IMR-90 (cell line): ENCODE measurements at regions not wholly inside any gene's neighbourhood (a gene's known extent, or its start where the extent isn't known, plus 50 kb on each side); places are given as distances from the start of the nearest gene placed in this dataset.

ENCODE experiments used
- ATAC-seq: fragments of 200-7000 bp; cut with Tn5 transposase; 2 replicates; pipeline ENCODE4 v1.9.1; 2020; ENCODE audit warnings: low read depth, mild to moderate bottlenecking, moderate library complexity
- BruUV-seq: library from RNA; stranded (reverse); fragments of 400-500 nt; replicated peaks from 2 replicates; lab custom pipeline; 2021; lab: Mats Ljungman, UMichigan
- CTCF ChIA-PET: fragments of 300-600 bp; formaldehyde crosslinking; extraction: SDS; loops from one replicate; lab custom pipeline; 2021; ENCODE audit warnings: antibody characterized with exemption; lab: Yijun Ruan, JAX
- POLR2A ChIA-PET: fragments of 300-600 bp; sonication (Branson Sonifier 250); formaldehyde crosslinking; loops from one replicate; lab custom pipeline; 2022; ENCODE audit warnings: antibody characterized with exemption; ENCODE audit not compliant: unreplicated experiment; lab: Charles Lee
- DNase-seq: peaks from one replicate; pipeline ENCODE4 v3.0.0; 2013
- H2AFZ ChIP-seq: replicated peaks from 2 replicates; pipeline ENCODE3; 2013; ENCODE audit warnings: low read length, mild to moderate bottlenecking; ENCODE audit not compliant: poor library complexity
- H2AK5ac ChIP-seq: 2 replicates; pipeline ENCODE4 v1.6.1; 2013; ENCODE audit warnings: low read depth, low read length, inconsistent platforms
- H2AK9ac ChIP-seq: replicated peaks from 2 replicates; pipeline ENCODE3; 2013; ENCODE audit warnings: mild to moderate bottlenecking, low read depth, low read length, moderate library complexity; ENCODE audit not compliant: poor library complexity
- H2BK120ac ChIP-seq: 2 replicates; pipeline ENCODE4 v1.6.1; 2013; ENCODE audit warnings: low read depth, low read length, inconsistent platforms
- H2BK15ac ChIP-seq: 3 replicates; pipeline ENCODE4 v1.6.1; 2013; ENCODE audit warnings: low read depth, low read length, inconsistent platforms
- H2BK20ac ChIP-seq: 2 replicates; pipeline ENCODE4 v1.6.1; 2013; ENCODE audit warnings: low read depth, mild to moderate bottlenecking, inconsistent platforms, low read length, moderate library complexity
- H2BK5ac ChIP-seq: 2 replicates; pipeline ENCODE4 v1.6.1; 2013; ENCODE audit warnings: mild to moderate bottlenecking, low read depth, low read length, inconsistent platforms; ENCODE audit not compliant: poor library complexity, severe bottlenecking
- H3K14ac ChIP-seq: replicated peaks from 2 replicates; pipeline ENCODE4 v1.6.1; 2013; ENCODE audit warnings: low read depth, low read length, inconsistent platforms
- H3K18ac ChIP-seq: 2 replicates; pipeline ENCODE4 v1.6.1; 2013; ENCODE audit warnings: low read depth, low read length, control low read depth
- H3K23ac ChIP-seq: 2 replicates; pipeline ENCODE4 v1.6.1; 2013; ENCODE audit warnings: low read depth, low read length, inconsistent platforms
- H3K27ac ChIP-seq: 2 replicates; pipeline ENCODE4 v1.5.1; 2013; ENCODE audit warnings: mild to moderate bottlenecking, control low read depth, low read length; ENCODE audit not compliant: insufficient read depth
- H3K27me3 ChIP-seq: 2 replicates; pipeline ENCODE4 v1.6.1; 2013; ENCODE audit warnings: low read length; ENCODE audit not compliant: control insufficient read depth, insufficient read depth
- H3K36me3 ChIP-seq: 2 replicates; pipeline ENCODE4 v1.6.1; 2013; ENCODE audit warnings: low read length, mixed read lengths; ENCODE audit not compliant: control insufficient read depth, insufficient read depth
- H3K4ac ChIP-seq: 2 replicates; pipeline ENCODE4 v1.6.1; 2013; ENCODE audit warnings: low read depth, low read length, inconsistent platforms
- H3K4me1 ChIP-seq: 2 replicates; pipeline ENCODE4 v1.6.1; 2013; ENCODE audit warnings: low read length, mixed read lengths; ENCODE audit not compliant: control insufficient read depth, insufficient read depth
- H3K4me2 ChIP-seq: 2 replicates; pipeline ENCODE4 v1.6.1; 2013; ENCODE audit warnings: low read depth, mild to moderate bottlenecking, control low read depth, low read length, moderate library complexity
- H3K4me3 ChIP-seq: 2 replicates; pipeline ENCODE4 v1.5.1; 2013; ENCODE audit warnings: low read depth, mild to moderate bottlenecking, control low read depth, low read length, moderate library complexity; ENCODE audit not compliant: insufficient read depth
- H3K56ac ChIP-seq: 2 replicates; pipeline ENCODE4 v1.6.1; 2013; ENCODE audit warnings: low read length, inconsistent platforms; ENCODE audit not compliant: insufficient read depth; ENCODE audit errors: extremely low read depth
- H3K79me1 ChIP-seq, 2 experiments: 2 replicates each; pipeline ENCODE4 v1.6.1; 2013; ENCODE audit warnings: low read length in 2 of 2, inconsistent platforms in 1 of 2, low read depth in 1 of 2
- H3K9ac ChIP-seq: 2 replicates; pipeline ENCODE4 v1.6.1; 2013; ENCODE audit warnings: low read depth, low read length, control low read depth
- H3K9me1 ChIP-seq: 2 replicates; pipeline ENCODE4 v1.6.1; 2013; ENCODE audit warnings: low read length, inconsistent platforms; ENCODE audit not compliant: insufficient read depth
- H3K9me3 ChIP-seq: 2 replicates; pipeline ENCODE4 v1.6.1; 2013; ENCODE audit warnings: low read length; ENCODE audit not compliant: control insufficient read depth, insufficient read depth
- H4K20me1 ChIP-seq: 2 replicates; pipeline ENCODE4 v1.6.1; 2013; ENCODE audit warnings: low read length, inconsistent platforms; ENCODE audit not compliant: insufficient read depth
- H4K5ac ChIP-seq: 2 replicates; pipeline ENCODE4 v1.6.1; 2013; ENCODE audit warnings: mild to moderate bottlenecking, low read depth, low read length, control low read depth
- H4K8ac ChIP-seq, 2 experiments: 2 replicates each; pipeline ENCODE4 v1.6.1; 2013; ENCODE audit warnings: low read depth in 2 of 2, low read length in 2 of 2, control low read depth in 1 of 2, inconsistent platforms in 1 of 2
- H4K91ac ChIP-seq: 2 replicates; pipeline ENCODE4 v1.6.1; 2013; ENCODE audit warnings: low read depth, low read length, inconsistent platforms; ENCODE audit not compliant: insufficient read depth
- CTCF ChIP-seq: conservative IDR thresholded peaks from 2 replicates; pipeline ENCODE4 v1.5.1; 2012; ENCODE audit warnings: mild to moderate bottlenecking, low read depth, low read length, improper control_type of control experiment
- FOS ChIP-seq: fragments of 150-350 bp; IDR thresholded peaks from 2 replicates; pipeline ENCODE4 v1.6.1; 2016; ENCODE audit warnings: low read depth, low read length
- MAFK ChIP-seq: IDR thresholded peaks from 2 replicates; pipeline ENCODE4 v1.6.1; 2012; ENCODE audit warnings: low read depth, low read length, improper control_type of control experiment
- MAZ ChIP-seq: IDR thresholded peaks from 2 replicates; pipeline ENCODE4 v1.6.1; 2012; ENCODE audit warnings: low read depth, mild to moderate bottlenecking, low read length, improper control_type of control experiment, moderate library complexity, borderline replicate concordance
- MXI1 ChIP-seq: IDR thresholded peaks from 2 replicates; pipeline ENCODE4 v1.6.1; 2012; ENCODE audit warnings: low read depth, mild to moderate bottlenecking, low read length, moderate library complexity, borderline replicate concordance
- NFE2L2 ChIP-seq: fragments of 150-350 bp; IDR thresholded peaks from 2 replicates; pipeline ENCODE4 v1.6.1; 2016; ENCODE audit warnings: low read depth, mild to moderate bottlenecking, low read length
- RAD21 ChIP-seq: IDR thresholded peaks from 2 replicates; pipeline ENCODE4 v1.6.1; 2012; ENCODE audit warnings: low read length, improper control_type of control experiment
- RFX5 ChIP-seq: IDR thresholded peaks from 2 replicates; pipeline ENCODE4 v1.8.0; 2012; ENCODE audit warnings: low read depth, mild to moderate bottlenecking, low read length, moderate library complexity
- dilution Hi-C: fragments of 300-500 bp; cut with HindIII; formaldehyde crosslinking; loops from one replicate; pipeline ENCODE4 v1.14.3; 2018; ENCODE audit warnings: low sequenced_read_pairs; ENCODE audit not compliant: unreplicated experiment
- in situ Hi-C: fragments of 300-500 bp; cut with MboI; formaldehyde crosslinking; loops from 3 replicates; pipeline ENCODE4 v1.14.3; 2019; ENCODE audit warnings: low sequenced_read_pairs, inconsistent platforms, mixed read lengths
- intact Hi-C: fragments of 100-400 bp; cut with micrococcal nuclease; formaldehyde crosslinking; loops from 2 replicates; pipeline ENCODE4 v1.10.0; 2022
- TF ChIP-seq, protein P1 (sequence below): fragments of 150-350 bp; IDR thresholded peaks from 2 replicates; pipeline ENCODE4 v1.6.1; 2016; ENCODE audit warnings: low read depth, mild to moderate bottlenecking, low read length, moderate library complexity, borderline replicate concordance
- TF ChIP-seq, protein P2 (sequence below): fragments of 150-350 bp; IDR thresholded peaks from 2 replicates; pipeline ENCODE4 v1.6.1; 2017; ENCODE audit warnings: mild to moderate bottlenecking, antibody characterized with exemption, low read length, low read depth

GRCh38 chr2:5596868-5597267, 95.3 kb upstream of the SOX11 start:
- H4K20me1 ChIP-seq = no peaks in the 10 kb centered on the region
- no TSS peak for BruUV-seq
- H3K27ac ChIP-seq = no peak overlapping the region
- POLR2A ChIA-PET = no interaction called here
- no peak overlapping the region for H2BK5ac ChIP-seq
- H2BK15ac ChIP-seq = no peak overlapping the region
- no peak overlapping the region for H3K56ac ChIP-seq
- no peak overlapping the region for H3K18ac ChIP-seq
- dilution Hi-C loops (no loop called here), in situ Hi-C loops (no loop called here), intact Hi-C loops (no loop called here)
- no peaks in the 10 kb centered on the region; the same call in 1 of the 2 replicates for H3K27me3 ChIP-seq
- no peaks in the 10 kb centered on the region for H3K79me1 ChIP-seq
- no peaks in the 10 kb centered on the region for H3K9me1 ChIP-seq
- H3K9me3 ChIP-seq = peaks cover 2% of the 10 kb centered on the region
- no peak for ATAC-seq
- H3K4ac ChIP-seq = no peak overlapping the region
- H3K4me2 ChIP-seq = no peak overlapping the region
- DNase-seq = no peak
- no peak overlapping the region for H2BK120ac ChIP-seq
- no peak overlapping the region for H2AK9ac ChIP-seq
- peaks cover 3% of the 10 kb centered on the region; the same call in 1 of the 2 replicates for H3K4me1 ChIP-seq
- H3K23ac ChIP-seq = no peak overlapping the region
- TF ChIP-seq MXI1 (no peak), RFX5 (no peak), NFE2L2 (no peak), RAD21 (no peak), MAZ (no peak), MAFK (no peak), CTCF (no peak), FOS (no peak)
- TF ChIP-seq, protein P1, sequence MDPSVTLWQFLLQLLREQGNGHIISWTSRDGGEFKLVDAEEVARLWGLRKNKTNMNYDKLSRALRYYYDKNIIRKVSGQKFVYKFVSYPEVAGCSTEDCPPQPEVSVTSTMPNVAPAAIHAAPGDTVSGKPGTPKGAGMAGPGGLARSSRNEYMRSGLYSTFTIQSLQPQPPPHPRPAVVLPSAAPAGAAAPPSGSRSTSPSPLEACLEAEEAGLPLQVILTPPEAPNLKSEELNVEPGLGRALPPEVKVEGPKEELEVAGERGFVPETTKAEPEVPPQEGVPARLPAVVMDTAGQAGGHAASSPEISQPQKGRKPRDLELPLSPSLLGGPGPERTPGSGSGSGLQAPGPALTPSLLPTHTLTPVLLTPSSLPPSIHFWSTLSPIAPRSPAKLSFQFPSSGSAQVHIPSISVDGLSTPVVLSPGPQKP = no peak
- TF ChIP-seq, protein P2, sequence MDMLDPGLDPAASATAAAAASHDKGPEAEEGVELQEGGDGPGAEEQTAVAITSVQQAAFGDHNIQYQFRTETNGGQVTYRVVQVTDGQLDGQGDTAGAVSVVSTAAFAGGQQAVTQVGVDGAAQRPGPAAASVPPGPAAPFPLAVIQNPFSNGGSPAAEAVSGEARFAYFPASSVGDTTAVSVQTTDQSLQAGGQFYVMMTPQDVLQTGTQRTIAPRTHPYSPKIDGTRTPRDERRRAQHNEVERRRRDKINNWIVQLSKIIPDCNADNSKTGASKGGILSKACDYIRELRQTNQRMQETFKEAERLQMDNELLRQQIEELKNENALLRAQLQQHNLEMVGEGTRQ = no peak
- no peak overlapping the region for H3K14ac ChIP-seq
- H2AK5ac ChIP-seq = no peak overlapping the region
- no peak overlapping the region for H3K4me3 ChIP-seq
- H4K91ac ChIP-seq = no peak overlapping the region
- H2AFZ ChIP-seq = no peak overlapping the region
- H4K5ac ChIP-seq = no peak overlapping the region
- no peak overlapping the region for H4K8ac ChIP-seq
- H3K36me3 ChIP-seq = no peaks in the 10 kb centered on the region
- H3K9ac ChIP-seq = no peak overlapping the region
- CTCF ChIA-PET = no interaction called here
- H2BK20ac ChIP-seq = no peak overlapping the region
